SK-N-SH (cell line): ENCODE measurements at regions not wholly inside any gene's neighbourhood (a gene's known extent, or its start where the extent isn't known, plus 50 kb on each side); places are given as distances from the start of the nearest gene placed in this dataset.

Experiments
- EZH2phosphoT487 ChIP-seq: fragments of 200-600 bp; sonication (generic); IDR thresholded peaks from 2 replicates; pipeline ENCODE4 v1.6.1; 2017; ENCODE audit warnings: low read depth, mixed run types, mild to moderate bottlenecking, antibody characterized with exemption, moderate library complexity, borderline replicate concordance
- POLR2AphosphoS5 ChIP-seq: IDR thresholded peaks from 2 replicates; pipeline ENCODE4 v1.6.1; 2012; ENCODE audit warnings: low read depth, low read length
- RAD21 ChIP-seq: IDR thresholded peaks from 2 replicates; pipeline ENCODE4 v1.6.1; 2012; ENCODE audit warnings: mild to moderate bottlenecking, low read length
- YY1 ChIP-seq: IDR thresholded peaks from 2 replicates; pipeline ENCODE4 v1.4.0; 2012; ENCODE audit warnings: low read depth, mild to moderate bottlenecking
- TF ChIP-seq, protein P1 (sequence below): fragments of 200-600 bp; sonication (generic); IDR thresholded peaks from 2 replicates; pipeline ENCODE4 v1.6.1; 2017; ENCODE audit warnings: antibody characterized with exemption, mild to moderate bottlenecking, moderate library complexity
- TF ChIP-seq, protein P2 (sequence below): IDR thresholded peaks from 2 replicates; pipeline ENCODE4 v1.6.1; 2012; ENCODE audit warnings: mild to moderate bottlenecking, low read depth, low read length, moderate library complexity

DNA sequence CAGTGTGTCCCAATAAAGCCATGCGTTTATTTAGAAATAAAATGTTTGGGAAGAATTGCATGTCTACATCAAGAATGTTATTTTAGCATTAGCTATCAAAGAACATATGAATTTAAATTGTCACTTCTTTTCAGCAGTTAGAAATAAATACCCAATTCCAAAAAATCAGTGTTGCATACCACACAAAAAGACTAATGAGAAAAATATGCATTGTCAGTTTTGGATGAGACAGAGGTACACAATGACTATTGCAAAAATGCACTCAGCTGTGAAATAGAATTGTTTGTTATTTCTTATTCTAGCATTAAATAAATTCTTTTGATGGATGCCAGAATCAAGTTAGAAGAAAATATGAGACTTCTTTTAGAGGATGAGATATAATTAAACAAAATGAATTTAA lies 833.9 kb downstream of the SLITRK1 start:
- TF ChIP-seq POLR2AphosphoS5, result no peak
- TF ChIP-seq YY1, result no peak
- TF ChIP-seq, protein P1, sequence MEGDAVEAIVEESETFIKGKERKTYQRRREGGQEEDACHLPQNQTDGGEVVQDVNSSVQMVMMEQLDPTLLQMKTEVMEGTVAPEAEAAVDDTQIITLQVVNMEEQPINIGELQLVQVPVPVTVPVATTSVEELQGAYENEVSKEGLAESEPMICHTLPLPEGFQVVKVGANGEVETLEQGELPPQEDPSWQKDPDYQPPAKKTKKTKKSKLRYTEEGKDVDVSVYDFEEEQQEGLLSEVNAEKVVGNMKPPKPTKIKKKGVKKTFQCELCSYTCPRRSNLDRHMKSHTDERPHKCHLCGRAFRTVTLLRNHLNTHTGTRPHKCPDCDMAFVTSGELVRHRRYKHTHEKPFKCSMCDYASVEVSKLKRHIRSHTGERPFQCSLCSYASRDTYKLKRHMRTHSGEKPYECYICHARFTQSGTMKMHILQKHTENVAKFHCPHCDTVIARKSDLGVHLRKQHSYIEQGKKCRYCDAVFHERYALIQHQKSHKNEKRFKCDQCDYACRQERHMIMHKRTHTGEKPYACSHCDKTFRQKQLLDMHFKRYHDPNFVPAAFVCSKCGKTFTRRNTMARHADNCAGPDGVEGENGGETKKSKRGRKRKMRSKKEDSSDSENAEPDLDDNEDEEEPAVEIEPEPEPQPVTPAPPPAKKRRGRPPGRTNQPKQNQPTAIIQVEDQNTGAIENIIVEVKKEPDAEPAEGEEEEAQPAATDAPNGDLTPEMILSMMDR, result no peak
- TF ChIP-seq, protein P2, sequence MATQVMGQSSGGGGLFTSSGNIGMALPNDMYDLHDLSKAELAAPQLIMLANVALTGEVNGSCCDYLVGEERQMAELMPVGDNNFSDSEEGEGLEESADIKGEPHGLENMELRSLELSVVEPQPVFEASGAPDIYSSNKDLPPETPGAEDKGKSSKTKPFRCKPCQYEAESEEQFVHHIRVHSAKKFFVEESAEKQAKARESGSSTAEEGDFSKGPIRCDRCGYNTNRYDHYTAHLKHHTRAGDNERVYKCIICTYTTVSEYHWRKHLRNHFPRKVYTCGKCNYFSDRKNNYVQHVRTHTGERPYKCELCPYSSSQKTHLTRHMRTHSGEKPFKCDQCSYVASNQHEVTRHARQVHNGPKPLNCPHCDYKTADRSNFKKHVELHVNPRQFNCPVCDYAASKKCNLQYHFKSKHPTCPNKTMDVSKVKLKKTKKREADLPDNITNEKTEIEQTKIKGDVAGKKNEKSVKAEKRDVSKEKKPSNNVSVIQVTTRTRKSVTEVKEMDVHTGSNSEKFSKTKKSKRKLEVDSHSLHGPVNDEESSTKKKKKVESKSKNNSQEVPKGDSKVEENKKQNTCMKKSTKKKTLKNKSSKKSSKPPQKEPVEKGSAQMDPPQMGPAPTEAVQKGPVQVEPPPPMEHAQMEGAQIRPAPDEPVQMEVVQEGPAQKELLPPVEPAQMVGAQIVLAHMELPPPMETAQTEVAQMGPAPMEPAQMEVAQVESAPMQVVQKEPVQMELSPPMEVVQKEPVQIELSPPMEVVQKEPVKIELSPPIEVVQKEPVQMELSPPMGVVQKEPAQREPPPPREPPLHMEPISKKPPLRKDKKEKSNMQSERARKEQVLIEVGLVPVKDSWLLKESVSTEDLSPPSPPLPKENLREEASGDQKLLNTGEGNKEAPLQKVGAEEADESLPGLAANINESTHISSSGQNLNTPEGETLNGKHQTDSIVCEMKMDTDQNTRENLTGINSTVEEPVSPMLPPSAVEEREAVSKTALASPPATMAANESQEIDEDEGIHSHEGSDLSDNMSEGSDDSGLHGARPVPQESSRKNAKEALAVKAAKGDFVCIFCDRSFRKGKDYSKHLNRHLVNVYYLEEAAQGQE, result no peak
- no peak for TF ChIP-seq EZH2phosphoT487
- no peak for TF ChIP-seq RAD21
